GM23338 (cell line): ENCODE measurements at regions not wholly inside any gene's neighbourhood (a gene's known extent, or its start where the extent isn't known, plus 50 kb on each side); places are given as distances from the start of the nearest gene placed in this dataset.

Experiments
- ATAC-seq: fragments of 200-7000 bp; cut with Tn5 transposase; 3 replicates; pipeline ENCODE4 v1.9.1; 2020
- DNase-seq: peaks from one replicate; pipeline ENCODE4 v3.0.0-alpha.2; 2015; ENCODE audit warnings: low spot score
- H2AFZ ChIP-seq: fragments of 200-600 bp; sonication (generic); 2 replicates; pipeline ENCODE4 v1.8.0; 2016; ENCODE audit warnings: antibody characterized with exemption, mild to moderate bottlenecking, moderate library complexity
- H3F3A ChIP-seq: fragments of 200-600 bp; sonication (generic); replicated peaks from 2 replicates; pipeline ENCODE4 v1.8.0; 2017; ENCODE audit warnings: antibody characterized with exemption, mixed run types, low read depth
- H3K27ac ChIP-seq: fragments of 200-600 bp; sonication (generic); 2 replicates; pipeline ENCODE4 v1.6.1; 2016; ENCODE audit warnings: low read depth
- H3K27me3 ChIP-seq: fragments of 200-600 bp; sonication (generic); 2 replicates; pipeline ENCODE4 v1.8.0; 2016; ENCODE audit warnings: mild to moderate bottlenecking, mixed run types, moderate library complexity; ENCODE audit not compliant: insufficient read depth
- H3K36me3 ChIP-seq: fragments of 200-600 bp; sonication (generic); 2 replicates; pipeline ENCODE4 v1.8.0; 2016; ENCODE audit warnings: mild to moderate bottlenecking; ENCODE audit not compliant: insufficient read depth
- H3K4me1 ChIP-seq: fragments of 200-600 bp; sonication (generic); 2 replicates; pipeline ENCODE4 v1.8.0; 2016; ENCODE audit warnings: mild to moderate bottlenecking, moderate library complexity; ENCODE audit not compliant: insufficient read depth
- H3K4me2 ChIP-seq: fragments of 200-600 bp; sonication (generic); 2 replicates; pipeline ENCODE4 v1.7.1; 2017; ENCODE audit warnings: mixed run types
- H3K4me3 ChIP-seq: fragments of 200-600 bp; sonication (generic); 2 replicates; pipeline ENCODE4 v1.6.1; 2016; ENCODE audit warnings: mixed run types
- H3K79me2 ChIP-seq: fragments of 200-600 bp; sonication (generic); replicated peaks from 2 replicates; pipeline ENCODE4 v1.8.0; 2017; ENCODE audit warnings: mild to moderate bottlenecking; ENCODE audit not compliant: insufficient read depth
- H3K9me2 ChIP-seq: fragments of 200-600 bp; sonication (generic); 2 replicates; pipeline ENCODE4 v1.8.0; 2017; ENCODE audit not compliant: insufficient read depth
- H4K20me1 ChIP-seq: fragments of 200-600 bp; sonication (generic); replicated peaks from 2 replicates; pipeline ENCODE4 v1.8.0; 2017; ENCODE audit warnings: mild to moderate bottlenecking; ENCODE audit not compliant: insufficient read depth
- H3K27ac Mint-ChIP-seq: 2 replicates; pipeline ENCODE4 v1.8.0; 2020; ENCODE audit warnings: inconsistent platforms, mild to moderate bottlenecking, moderate library complexity, mixed read lengths
- H3K27me3 Mint-ChIP-seq: 3 replicates; pipeline ENCODE4 v1.8.0; 2022; ENCODE audit warnings: low read depth, mild to moderate bottlenecking, moderate library complexity, mixed read lengths, inconsistent platforms; ENCODE audit not compliant: insufficient read depth, poor library complexity
- H3K36me3 Mint-ChIP-seq: 3 replicates; pipeline ENCODE4 v1.8.0; 2021; ENCODE audit warnings: low read depth, mild to moderate bottlenecking, inconsistent platforms, moderate library complexity, mixed read lengths
- H3K4me1 Mint-ChIP-seq: 3 replicates; pipeline ENCODE4 v1.8.0; 2020; ENCODE audit warnings: mild to moderate bottlenecking, inconsistent platforms, mixed read lengths
- H3K4me3 Mint-ChIP-seq: 3 replicates; pipeline ENCODE4 v1.8.0; 2021; ENCODE audit warnings: moderate library complexity, mild to moderate bottlenecking, inconsistent platforms, mixed read lengths
- H3K9me3 Mint-ChIP-seq: 3 replicates; pipeline ENCODE4 v1.8.0; 2020; ENCODE audit warnings: moderate library complexity, mild to moderate bottlenecking, inconsistent platforms, mixed read lengths
- CREB1 ChIP-seq: fragments of 250-450 bp; sonication (Bioruptor Pico); IDR thresholded peaks from 2 replicates; pipeline ENCODE4 v1.5.0; 2020; ENCODE audit warnings: low read depth, mild to moderate bottlenecking, moderate library complexity
- EZH2 ChIP-seq: fragments of 200-600 bp; sonication (generic); IDR thresholded peaks from one replicate; pipeline ENCODE4 v1.8.0; 2017; ENCODE audit warnings: antibody characterized with exemption, mild to moderate bottlenecking, low read depth; ENCODE audit not compliant: unreplicated experiment
- EZH2phosphoT487 ChIP-seq: fragments of 200-600 bp; sonication (generic); IDR thresholded peaks from one replicate; pipeline ENCODE4 v1.8.1; 2018; ENCODE audit warnings: antibody characterized with exemption; ENCODE audit not compliant: unreplicated experiment
- POLR2AphosphoS5 ChIP-seq: IDR thresholded peaks from 2 replicates; pipeline ENCODE4 v1.6.1; 2016; ENCODE audit warnings: antibody characterized with exemption, low read depth
- ZNF114 ChIP-seq: fragments of 250-450 bp; sonication (Bioruptor Pico); IDR thresholded peaks from 2 replicates; pipeline ENCODE4 v1.5.0; 2020; ENCODE audit warnings: mild to moderate bottlenecking, moderate library complexity
- TF ChIP-seq, protein P1 (sequence below): IDR thresholded peaks from one replicate; pipeline ENCODE4 v1.6.1; 2018; ENCODE audit warnings: antibody characterized with exemption; ENCODE audit not compliant: unreplicated experiment
- TF ChIP-seq, protein P2 (sequence below): IDR thresholded peaks from 2 replicates; pipeline ENCODE4 v1.6.1; 2016; ENCODE audit warnings: antibody characterized with exemption

DNA sequence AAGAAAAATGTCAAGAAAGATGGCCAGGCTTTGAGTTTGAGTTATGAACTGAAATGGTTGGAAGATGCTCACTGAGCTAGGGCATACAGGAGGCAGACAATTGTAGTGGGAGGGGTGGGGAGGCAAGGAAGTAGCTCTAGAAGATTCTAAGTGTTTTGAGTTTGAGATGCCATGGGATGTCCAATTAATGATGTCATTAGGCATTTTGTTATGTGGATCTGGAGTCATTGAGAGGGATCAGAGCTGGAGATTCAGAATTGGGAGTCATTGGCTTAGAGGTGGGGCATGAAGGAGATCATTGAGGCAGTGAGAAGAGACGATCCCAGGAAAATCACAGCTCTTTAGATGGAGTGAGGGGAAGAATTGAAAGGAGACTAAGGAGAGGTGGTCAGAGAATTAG lies 111.5 kb upstream of the ZNF618 start:
- no peak overlapping the region for H3K4me3 ChIP-seq
- H3K36me3 ChIP-seq: no peaks in the 10 kb centered on the region
- no peaks in the 10 kb centered on the region for H3K79me2 ChIP-seq
- no peak for TF ChIP-seq CREB1 (CRISPR knock-in tag)
- TF ChIP-seq, protein P1, sequence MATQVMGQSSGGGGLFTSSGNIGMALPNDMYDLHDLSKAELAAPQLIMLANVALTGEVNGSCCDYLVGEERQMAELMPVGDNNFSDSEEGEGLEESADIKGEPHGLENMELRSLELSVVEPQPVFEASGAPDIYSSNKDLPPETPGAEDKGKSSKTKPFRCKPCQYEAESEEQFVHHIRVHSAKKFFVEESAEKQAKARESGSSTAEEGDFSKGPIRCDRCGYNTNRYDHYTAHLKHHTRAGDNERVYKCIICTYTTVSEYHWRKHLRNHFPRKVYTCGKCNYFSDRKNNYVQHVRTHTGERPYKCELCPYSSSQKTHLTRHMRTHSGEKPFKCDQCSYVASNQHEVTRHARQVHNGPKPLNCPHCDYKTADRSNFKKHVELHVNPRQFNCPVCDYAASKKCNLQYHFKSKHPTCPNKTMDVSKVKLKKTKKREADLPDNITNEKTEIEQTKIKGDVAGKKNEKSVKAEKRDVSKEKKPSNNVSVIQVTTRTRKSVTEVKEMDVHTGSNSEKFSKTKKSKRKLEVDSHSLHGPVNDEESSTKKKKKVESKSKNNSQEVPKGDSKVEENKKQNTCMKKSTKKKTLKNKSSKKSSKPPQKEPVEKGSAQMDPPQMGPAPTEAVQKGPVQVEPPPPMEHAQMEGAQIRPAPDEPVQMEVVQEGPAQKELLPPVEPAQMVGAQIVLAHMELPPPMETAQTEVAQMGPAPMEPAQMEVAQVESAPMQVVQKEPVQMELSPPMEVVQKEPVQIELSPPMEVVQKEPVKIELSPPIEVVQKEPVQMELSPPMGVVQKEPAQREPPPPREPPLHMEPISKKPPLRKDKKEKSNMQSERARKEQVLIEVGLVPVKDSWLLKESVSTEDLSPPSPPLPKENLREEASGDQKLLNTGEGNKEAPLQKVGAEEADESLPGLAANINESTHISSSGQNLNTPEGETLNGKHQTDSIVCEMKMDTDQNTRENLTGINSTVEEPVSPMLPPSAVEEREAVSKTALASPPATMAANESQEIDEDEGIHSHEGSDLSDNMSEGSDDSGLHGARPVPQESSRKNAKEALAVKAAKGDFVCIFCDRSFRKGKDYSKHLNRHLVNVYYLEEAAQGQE: no peak
- Mint-ChIP-seq H3K27me3 (no peaks in the 10 kb centered on the region), H3K4me1 (no peaks in the 10 kb centered on the region), H3K27ac (no peak overlapping the region), H3K4me3 (no peak overlapping the region), H3K36me3 (no peaks in the 10 kb centered on the region), H3K9me3 (peaks cover 2% of the 10 kb centered on the region; the same call in 2 of the 3 replicates)
- no peak for ATAC-seq
- H3K9me2 ChIP-seq: no peaks in the 10 kb centered on the region; the same call in 1 of the 2 replicates
- no peak for DNase-seq
- H4K20me1 ChIP-seq: no peaks in the 10 kb centered on the region
- H3K27ac ChIP-seq: no peak overlapping the region
- no peak overlapping the region for H3K4me2 ChIP-seq
- H3K4me1 ChIP-seq: no peaks in the 10 kb centered on the region
- no peaks in the 10 kb centered on the region for H3F3A ChIP-seq
- H2AFZ ChIP-seq: no peak overlapping the region
- no peaks in the 10 kb centered on the region for H3K27me3 ChIP-seq

DNA sequence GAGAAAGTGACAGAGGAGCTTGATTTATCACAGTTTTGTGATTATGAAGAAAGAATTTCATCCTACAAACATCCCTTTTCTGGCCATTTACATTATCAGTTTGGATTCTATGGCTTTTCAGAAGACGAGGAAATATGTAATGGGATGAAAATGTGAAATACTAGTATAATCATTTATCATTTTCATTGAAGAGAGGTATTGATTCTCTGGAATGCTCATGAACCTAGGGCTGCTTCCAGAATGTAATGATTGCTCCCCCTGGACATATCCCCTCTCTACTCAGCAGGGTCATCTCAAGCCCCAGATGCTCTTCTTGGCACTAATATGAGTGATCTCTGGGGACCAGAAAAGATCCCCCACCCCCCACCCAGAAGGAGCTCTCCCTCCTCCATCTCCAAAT lies 106.7 kb upstream of the ZNF618 start:
- H4K20me1 ChIP-seq: no peaks in the 10 kb centered on the region
- H3K4me3 ChIP-seq: no peak overlapping the region
- no peaks in the 10 kb centered on the region for H3K4me1 Mint-ChIP-seq
- no peak overlapping the region for H2AFZ ChIP-seq
- H3K4me2 ChIP-seq: no peak overlapping the region
- H3K27me3 Mint-ChIP-seq: peaks cover 3% of the 10 kb centered on the region
- H3K36me3 Mint-ChIP-seq: no peaks in the 10 kb centered on the region
- H3K9me2 ChIP-seq: no peaks in the 10 kb centered on the region; the same call in 1 of the 2 replicates
- no peak overlapping the region for H3K4me3 Mint-ChIP-seq
- no peaks in the 10 kb centered on the region for H3K4me1 ChIP-seq
- H3K27ac Mint-ChIP-seq: no peak overlapping the region
- no peaks in the 10 kb centered on the region for H3K9me3 Mint-ChIP-seq
- H3K27ac ChIP-seq: no peak overlapping the region
- DNase-seq (no peak), ATAC-seq (no peak)
- no peaks in the 10 kb centered on the region for H3K27me3 ChIP-seq
- H3K36me3 ChIP-seq: no peaks in the 10 kb centered on the region
- H3F3A ChIP-seq: no peaks in the 10 kb centered on the region
- no peaks in the 10 kb centered on the region for H3K79me2 ChIP-seq
- TF ChIP-seq ZNF114 (no peak), EZH2phosphoT487 (no peak), EZH2 (no peak), POLR2AphosphoS5 (no peak)
- TF ChIP-seq, protein P2, sequence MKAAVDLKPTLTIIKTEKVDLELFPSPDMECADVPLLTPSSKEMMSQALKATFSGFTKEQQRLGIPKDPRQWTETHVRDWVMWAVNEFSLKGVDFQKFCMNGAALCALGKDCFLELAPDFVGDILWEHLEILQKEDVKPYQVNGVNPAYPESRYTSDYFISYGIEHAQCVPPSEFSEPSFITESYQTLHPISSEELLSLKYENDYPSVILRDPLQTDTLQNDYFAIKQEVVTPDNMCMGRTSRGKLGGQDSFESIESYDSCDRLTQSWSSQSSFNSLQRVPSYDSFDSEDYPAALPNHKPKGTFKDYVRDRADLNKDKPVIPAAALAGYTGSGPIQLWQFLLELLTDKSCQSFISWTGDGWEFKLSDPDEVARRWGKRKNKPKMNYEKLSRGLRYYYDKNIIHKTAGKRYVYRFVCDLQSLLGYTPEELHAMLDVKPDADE: no peak
- TF ChIP-seq, protein P1: no peak
